GM18867 (cell line): ENCODE measurements at regions not wholly inside any gene's neighbourhood (a gene's known extent, or its start where the extent isn't known, plus 50 kb on each side); places are given as distances from the start of the nearest gene placed in this dataset.
"Not testable (repeated sequence)": the region's sequence is repeated elsewhere in the genome, so short reads cannot be mapped to it uniquely, and the experiment has no call there.

Source experiments
- ATAC-seq: cut with Tn5 transposase; IDR thresholded peaks from one replicate; pipeline ENCODE4 v1.9.1; 2021; ENCODE audit warnings: mild to moderate bottlenecking, moderate library complexity; ENCODE audit not compliant: unreplicated experiment

DNA sequence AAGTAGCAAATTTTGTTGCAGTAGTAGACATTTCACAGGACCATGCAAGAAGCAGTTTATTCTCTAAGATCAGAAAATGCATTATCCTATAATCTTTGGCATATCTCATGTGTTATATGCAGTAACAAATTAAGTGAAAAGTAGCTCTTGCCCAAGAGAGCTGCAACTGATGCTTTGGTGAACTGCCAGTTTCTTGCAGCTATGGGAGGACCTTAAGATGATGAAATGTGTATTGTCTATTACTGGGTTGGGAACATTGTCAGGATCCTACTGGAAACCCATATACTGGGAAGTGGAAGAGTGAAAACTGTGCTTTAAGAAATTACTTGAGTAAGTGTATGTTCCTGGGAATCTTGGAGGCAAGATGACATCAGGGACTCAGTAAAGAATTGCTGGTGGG, 238.8 kb downstream of the DACT1 start:
- ATAC-seq, result no peak

DNA sequence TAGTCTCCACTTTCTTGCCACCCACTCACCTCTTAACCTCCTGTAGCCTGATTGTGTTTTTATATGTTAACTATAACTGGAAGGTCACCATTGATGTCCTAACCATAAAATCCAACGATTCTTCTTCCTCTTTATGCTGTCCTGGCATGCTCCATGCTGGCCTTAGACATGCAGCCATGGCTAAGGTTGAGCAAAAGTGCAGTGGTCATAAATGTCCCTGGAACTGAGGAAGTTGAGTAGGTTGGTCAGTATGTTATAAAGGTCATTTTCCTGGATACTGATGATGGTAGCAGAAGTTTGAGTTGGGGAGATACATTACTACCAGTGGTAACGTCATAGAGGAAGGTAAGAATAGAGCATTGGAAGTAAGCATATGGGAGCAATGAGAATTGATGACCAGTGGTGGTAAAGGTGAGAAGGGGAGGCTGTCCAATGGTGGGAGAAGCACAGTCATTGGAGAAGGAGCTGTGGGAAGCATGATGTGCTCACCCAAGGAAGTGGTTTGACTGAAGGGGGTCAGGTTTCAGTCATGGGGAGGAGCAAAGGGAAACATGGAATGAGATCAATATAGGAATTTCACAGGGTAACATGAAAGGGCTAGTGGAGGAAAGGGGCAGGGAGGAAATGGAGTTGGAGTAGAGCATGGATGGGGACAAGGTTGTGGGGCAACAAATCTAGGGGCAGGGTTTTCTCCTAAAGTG, 240.8 kb downstream of the DACT1 start:
- no peak for ATAC-seq

DNA sequence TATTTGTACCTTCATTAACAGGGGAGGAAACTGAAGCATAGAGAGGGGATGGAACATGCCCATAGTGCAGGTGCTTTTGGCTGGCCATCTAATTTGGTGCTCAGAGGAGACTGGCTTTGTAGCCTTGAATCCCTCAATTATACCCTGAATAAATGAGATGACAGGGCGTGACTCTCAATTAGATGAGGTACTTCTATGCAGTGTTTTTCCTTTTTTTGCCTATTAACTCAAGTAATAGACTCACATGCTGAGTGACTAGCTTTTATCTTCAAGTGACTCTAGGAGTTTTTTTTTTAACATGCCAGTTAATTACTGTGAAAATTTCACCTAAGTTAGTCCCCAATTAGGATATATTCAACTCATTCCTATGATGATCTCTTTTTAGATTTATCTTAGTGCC, 243.7 kb downstream of the DACT1 start:
- ATAC-seq, result no peak

DNA sequence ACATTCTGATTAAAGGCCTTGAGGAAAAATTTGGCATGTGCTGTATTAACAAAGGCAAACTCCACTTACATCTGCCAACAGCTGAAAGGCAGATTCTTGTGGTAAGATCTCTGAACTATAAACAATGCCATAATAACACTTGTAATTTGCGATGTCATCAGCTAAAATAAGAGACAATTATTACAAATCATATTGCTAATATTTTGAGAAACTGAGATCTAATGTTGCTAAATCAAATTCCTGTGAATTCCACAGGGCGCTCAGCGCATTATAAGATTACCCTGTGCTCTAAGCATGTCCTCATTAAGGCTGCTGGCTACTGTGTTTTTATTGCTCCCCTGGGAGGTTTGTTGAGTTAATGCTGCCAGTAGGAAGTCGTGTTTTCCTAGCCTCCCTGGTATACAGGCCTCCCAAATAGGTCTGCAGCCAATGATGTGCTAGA, 244.8 kb downstream of the DACT1 start:
- no peak for ATAC-seq

DNA sequence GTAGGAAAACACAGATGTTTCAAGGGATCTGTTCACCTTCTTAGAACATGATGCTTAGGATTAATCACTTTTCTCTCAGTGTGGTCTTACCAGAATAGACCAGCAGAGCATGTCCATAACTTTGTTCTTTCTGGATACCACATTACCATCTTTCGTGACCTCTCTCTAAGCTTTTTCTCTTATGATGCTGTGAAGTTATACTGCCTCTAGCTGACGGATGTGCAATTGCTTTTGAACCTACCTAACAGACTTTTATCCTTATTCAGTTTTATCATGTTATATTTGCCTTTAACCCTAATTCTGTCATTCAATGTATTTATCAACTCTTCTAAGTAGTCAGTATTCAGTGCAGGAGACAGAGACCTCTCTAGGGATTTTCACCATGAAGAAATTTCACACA, 246.7 kb downstream of the DACT1 start:
- ATAC-seq, result no peak

DNA sequence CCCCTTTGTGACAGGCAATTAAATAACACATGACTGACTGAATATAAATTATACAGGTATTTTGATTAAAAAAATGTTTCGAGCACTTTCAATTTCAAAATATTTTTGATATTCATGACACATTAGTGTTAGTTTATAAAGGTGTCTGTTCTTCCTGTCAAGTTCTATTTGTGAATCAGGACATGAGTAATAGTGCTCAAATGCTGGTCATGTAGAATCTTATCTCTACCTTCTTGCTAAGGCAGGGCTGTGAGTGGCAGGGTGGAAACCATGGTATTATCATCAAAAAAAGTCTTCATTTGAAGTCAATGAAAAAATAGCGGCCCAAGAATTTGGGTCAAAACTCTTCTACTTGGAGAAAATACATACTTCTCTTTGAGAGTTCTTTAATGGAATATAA, 250.2 kb downstream of the DACT1 start:
- ATAC-seq, result no peak

DNA sequence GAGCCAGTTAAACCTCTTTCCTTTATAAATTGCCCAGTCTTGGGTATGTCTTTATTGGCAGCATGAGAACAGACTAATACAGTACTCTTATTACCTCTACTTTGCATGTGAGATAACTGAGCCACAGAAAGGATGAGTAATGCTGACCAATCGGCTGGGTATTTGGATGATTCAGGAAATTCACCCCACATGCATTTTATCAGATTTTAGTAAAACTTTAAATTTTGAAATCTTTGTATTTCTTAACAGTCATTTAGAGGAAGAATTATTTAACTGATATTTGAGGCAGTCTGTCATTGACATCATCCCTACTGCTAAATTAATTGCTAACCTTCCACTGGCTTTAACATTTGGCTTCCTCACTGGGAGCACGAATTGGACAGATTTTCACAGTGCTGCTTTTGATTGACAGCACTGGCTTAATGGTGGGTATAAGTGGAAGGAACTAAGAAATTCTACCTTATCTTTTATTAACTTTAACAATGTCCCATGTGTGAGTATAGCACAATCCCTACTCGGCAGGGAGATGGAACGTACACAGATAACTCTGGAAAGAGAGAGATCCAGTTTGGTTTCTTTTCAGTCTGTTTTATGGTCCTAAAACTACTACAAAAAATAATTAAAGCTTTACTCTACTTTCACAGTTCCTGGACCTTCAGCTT, 261.0 kb downstream of the DACT1 start:
- ATAC-seq, result no peak

DNA sequence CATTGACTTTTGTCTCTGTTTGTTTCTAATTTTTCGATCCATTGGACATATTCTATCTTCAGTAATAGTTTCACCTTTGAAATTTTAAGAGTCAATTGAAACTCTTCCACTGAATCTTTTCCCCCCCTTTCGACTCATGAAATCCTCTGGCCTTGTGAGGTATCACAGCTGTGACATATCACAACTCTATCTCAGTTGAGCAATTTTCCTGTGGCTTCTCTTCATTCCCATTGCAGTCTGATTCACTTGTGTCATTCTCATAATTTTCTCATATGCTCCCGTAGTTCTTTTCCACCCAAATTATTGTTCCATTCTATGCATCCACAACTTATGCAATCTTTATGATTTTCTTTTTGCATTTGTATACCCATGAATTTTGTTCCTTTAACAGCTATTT, 261.6 kb downstream of the DACT1 start:
- no peak for ATAC-seq

DNA sequence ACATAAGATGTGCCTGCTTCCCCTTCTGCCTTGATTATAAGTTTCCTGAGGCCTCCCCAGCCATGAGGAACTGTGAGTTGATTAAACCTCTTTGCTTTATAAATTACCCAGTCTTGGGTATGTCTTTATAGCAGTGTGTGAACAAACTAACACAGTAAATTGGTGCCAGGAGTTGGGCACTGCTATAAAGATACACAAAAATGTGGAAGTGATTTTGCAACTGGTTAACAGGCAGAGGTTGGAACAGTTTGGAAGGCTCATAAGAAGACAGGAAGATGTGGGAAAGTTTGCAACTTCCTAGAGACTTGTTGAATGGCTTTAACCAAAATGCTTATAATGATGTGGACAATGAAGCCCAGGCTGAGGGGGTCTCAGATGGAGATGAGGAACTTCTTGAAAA, 264.1 kb downstream of the DACT1 start:
- ATAC-seq, result no peak

DNA sequence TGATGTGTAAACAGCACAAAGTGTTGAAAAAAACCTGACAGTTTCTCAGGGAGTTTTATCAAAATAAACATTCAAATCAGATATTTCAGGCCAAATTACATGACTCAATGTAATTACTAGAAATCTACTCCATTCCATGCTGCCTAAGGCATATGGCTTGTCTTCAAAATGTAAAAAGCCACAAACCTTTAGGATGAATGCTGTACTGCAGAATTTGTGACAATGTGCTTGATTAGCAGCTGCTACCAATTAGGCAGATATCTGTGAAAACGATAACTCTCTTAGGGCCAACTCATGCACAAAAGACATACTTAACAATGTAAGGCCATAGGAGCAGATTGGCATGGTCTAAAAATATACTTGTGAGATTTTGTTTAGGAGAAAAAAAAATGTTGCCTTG, 267.0 kb downstream of the DACT1 start:
- ATAC-seq, result no peak

DNA sequence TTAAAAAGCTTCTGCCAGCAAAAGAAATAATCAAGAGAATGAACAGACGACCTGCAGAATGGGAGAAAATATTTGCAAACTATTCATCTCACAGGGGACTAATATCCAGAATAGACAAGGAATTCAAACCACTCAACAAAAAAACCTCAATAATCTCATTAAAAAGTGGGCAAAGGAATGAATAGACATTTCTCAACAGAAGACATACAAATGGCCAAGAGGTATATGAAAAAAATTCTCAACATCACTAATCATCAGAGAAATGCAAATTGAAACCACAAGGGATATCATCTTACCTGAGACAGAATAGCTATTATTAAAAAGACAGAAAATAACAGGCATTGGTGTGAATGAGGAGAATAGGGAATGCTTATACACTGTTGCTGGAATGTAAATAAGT, 270.0 kb downstream of the DACT1 start:
- no peak for ATAC-seq

DNA sequence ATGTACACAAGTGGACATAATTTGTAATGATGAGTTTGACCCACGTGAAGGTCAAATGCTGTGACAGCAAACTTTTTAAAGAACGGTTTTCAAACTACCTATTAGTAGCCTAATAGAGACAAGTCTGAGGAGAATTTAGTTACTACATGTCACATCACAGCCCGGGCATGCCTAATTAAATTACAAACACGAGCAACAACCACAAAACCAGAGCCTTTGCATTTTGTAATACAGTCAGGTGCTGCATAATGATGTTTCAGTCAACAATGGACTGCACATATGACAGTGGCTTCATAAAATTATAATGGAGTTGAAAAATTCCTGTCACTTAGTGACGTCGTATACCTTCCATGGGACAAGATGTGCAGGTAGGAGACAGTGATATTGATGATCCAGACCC, 274.5 kb downstream of the DACT1 start:
- no peak for ATAC-seq

DNA sequence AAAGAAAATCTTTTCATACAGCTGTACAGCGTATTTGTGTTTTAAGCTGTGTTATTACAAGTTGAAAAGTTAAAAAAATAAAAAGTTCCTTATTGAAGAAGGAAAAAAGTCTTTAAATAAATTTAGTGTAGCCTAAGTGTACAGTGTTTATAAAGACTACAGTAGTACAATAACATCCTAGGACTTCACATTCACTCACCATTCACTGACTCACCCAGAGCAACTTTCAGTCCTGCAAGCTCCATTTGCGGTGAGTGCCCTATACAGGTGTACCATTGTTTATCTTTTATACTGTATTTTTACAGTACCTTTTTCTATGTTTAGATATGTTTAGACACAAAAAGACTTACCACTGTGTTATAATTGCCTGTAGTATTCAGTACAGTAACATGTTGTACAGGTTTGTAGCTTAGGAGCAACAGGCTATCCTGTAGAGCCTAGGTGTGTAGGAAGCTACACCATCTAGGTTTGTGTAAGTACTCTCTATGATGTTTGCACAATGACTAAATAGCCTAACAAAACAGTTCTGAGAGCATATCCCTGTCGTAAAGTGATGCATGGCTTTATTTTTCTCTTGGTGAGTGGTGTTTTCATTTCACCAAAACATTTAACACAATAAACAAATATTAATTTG, 275.2 kb downstream of the DACT1 start:
- no peak for ATAC-seq

DNA sequence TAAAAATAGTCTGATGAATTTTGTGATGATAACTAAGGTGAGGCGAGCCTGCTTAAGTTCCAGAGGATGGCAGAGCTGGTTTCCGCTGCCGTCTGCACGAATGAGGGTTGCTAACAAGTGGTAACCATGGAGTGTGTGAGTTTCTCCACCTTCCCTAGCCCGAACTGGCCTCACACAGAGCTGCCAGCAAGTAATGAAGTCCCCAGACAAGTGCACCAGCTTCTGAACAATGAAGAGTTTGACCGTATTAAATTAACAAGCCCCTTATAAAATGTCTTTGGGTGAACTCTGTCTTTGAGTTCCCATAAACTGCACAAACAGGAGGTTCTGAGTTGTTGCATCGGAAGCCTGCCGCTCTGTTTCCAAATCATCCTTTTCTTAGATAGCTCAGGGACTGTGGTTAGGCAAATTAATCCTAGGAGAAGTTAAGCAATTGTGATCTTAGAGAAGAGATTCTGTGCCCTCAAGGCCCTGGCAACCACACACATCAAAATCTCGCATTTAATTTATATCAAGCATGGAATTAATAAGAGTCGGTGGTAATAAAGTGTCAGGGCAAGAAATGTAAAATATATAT, 274.1 kb upstream of the DAAM1 start:
- ATAC-seq, result no peak

DNA sequence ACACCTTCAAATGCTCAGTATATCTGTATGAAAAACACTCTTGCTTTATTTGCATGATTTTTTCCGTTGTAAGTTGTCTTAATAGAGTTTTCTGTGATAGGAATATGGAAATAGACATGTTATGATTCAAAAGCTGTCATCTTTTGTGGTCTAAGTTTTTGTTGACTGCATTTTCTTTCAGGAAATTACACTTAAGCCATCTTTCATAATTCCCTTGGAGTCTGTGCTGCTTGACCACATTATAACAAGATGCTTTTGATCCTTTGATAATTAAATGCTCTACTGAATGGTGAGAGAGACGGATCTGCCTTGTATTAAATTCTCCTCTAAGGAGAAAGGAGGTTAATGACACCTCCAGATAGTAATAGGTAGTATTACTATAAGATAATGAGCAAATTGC, 272.8 kb upstream of the DAAM1 start:
- no peak for ATAC-seq

DNA sequence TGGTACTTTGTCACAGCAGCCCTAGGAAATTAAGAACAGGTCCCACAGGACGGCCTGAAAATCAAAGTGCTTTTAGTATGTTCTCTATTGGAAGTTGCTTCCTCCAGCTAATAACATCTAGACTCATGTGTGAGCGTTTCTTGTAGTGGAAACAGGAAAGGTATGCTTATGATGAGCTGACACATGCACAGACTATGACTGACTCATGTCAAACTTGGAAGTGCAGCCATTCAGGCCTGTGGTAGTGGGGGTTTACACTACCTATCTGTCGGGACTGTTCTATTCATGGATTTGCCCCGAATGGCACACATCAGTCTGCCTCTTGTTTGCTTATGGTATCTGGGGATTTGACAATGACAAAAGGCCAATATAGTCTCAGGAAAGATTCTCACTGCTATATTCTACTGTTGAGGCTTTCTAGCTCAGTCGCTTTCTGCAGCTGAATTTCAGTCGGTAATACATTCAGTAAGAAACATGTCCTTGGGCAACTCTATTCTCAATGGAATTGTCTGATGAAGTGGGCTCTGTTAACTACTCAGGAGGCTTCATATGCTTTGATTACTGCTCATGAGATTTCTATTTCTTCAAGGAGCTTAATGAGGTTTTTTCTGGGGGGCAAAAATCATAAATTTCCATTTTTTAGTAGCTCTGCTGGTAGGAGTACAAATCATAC, 270.3 kb upstream of the DAAM1 start:
- no peak for ATAC-seq

DNA sequence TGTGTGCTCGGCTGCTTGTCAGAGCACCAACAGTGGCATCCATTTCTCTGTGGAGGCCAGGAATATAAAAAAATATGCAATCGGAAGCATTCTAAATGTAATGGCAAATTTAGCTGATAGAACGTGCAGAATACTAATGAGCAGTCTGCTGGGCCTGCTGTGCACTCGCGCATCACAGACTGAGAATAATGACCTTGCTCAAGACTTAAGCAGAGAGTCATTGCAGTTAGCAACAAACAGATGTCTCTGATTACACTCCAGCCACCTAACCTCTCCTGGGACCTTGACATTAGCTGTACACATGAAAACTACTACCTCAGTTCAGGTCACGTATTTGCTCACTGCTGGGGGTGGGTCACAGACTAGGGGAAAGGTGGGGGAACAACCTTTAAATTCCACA, 269.2 kb upstream of the DAAM1 start:
- ATAC-seq, result peak; percentile 55

DNA sequence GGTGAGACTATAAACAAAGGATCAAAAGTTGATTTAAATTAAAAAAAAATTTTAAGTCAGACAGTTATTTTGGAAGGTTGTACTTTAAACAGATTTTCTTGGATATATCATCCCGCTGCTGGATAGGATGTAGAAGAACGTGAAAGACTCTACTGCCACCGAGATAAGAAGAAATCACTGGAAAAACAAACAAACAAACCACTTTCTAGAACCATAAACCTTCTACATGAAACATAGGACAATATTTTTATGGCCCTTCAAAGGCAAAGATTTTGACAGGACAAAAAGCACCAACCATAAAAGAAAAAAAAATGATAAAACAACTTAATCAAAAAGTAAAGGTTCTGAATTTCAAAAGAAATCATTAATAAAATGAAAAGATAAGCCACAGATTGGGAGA, 268.2 kb upstream of the DAAM1 start:
- ATAC-seq, result no peak

DNA sequence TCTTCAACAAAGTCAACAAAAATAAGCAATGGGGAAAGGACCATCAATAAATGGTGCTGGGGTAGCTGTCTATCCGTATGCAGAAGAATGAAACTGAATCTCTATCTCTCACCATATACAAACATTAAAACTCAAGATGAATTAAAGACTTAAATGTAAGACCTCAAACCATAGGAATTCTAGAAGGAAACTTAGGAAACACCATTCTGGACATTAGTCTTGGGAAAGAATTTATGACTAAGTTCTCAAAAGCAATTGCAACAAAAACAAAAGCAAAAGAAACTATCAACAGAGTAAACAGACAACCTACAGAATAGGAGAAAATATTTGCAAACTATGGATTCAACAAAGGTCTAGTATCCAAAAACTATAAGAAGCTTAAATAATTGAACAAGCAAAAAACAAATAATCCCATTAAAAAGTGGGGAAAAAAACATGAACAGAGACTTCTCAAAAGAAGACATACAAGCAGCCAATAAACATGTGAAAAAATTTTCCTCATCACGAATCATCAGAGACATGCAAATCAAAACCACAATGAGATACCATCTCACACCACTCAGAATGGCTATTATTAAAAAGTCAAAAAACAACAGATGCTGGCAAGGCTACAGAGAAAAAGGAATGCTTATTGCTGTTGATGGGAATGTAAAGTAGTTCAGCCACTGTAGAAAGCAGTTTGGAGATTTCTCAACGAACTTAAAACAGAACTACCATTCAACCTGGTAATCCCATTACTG, 266.1 kb upstream of the DAAM1 start:
- ATAC-seq, result not testable (repeated sequence)

DNA sequence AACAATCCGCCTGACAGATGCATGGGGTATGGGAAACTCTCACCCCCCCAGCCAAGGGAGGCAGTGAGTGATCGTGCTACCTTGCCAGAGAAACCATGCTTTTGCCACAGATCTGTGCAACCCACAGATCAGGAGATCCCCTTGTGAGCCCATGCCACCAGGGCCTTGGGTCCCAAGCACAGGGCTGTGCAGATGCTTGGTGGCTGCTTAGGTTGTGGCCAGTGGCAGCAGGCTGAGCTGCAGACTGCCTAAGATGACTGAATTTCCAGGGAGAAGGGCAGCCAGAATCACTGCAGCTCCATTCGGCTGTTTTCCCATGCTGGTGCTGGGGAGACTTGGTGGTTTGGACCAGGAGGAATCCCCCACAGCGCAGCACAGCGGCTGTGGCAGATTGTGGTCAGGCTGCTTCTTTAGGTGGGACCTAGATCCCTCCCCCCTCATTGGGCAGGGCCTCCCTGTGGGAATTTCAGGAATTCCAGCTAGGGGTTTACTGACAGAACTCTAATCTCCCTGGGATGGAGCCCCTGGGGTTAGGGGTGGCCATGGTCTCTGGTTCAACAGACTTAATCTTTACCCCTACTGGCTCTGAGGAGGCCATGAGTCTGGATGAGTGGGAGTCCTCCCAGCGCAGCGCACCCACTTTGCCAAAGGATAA, 264.6 kb upstream of the DAAM1 start:
- no peak for ATAC-seq
